Trophoblast cell (in vitro differentiated cells and primary cell): ENCODE measurements at regions not wholly inside any gene's neighbourhood (a gene's known extent, or its start where the extent isn't known, plus 50 kb on each side); places are given as distances from the start of the nearest gene placed in this dataset.
A peak's percentile ranks its signal among the peaks of the same experiment; 100 is the strongest.

ENCODE experiments used
- DNase-seq, 2 donors: peaks; one replicate each; pipeline ENCODE4 v3.0.0-alpha.2; 2016
- H2AFZ ChIP-seq: 2 replicates; pipeline ENCODE4 v1.6.1; 2013; ENCODE audit warnings: low read length, moderate library complexity, mild to moderate bottlenecking; ENCODE audit not compliant: insufficient read depth, poor library complexity
- H2AK5ac ChIP-seq: 2 replicates; pipeline ENCODE4 v1.6.1; 2013; ENCODE audit warnings: mild to moderate bottlenecking, low read length
- H2BK120ac ChIP-seq: 2 replicates; pipeline ENCODE4 v1.6.1; 2013; ENCODE audit warnings: low read length, mild to moderate bottlenecking, moderate library complexity; ENCODE audit not compliant: insufficient read depth, poor library complexity
- H2BK12ac ChIP-seq: 2 replicates; pipeline ENCODE4 v1.6.1; 2013; ENCODE audit warnings: mild to moderate bottlenecking, low read length, moderate library complexity
- H2BK5ac ChIP-seq: 2 replicates; pipeline ENCODE4 v1.6.1; 2013; ENCODE audit warnings: low read length, low read depth, moderate library complexity, mild to moderate bottlenecking; ENCODE audit not compliant: poor library complexity
- H3K14ac ChIP-seq: 2 replicates; pipeline ENCODE4 v1.6.1; 2013; ENCODE audit warnings: mild to moderate bottlenecking, low read length
- H3K18ac ChIP-seq: 2 replicates; pipeline ENCODE4 v1.6.1; 2013; ENCODE audit warnings: mild to moderate bottlenecking, low read length
- H3K23ac ChIP-seq: 2 replicates; pipeline ENCODE4 v1.6.1; 2013; ENCODE audit warnings: low read length
- H3K27ac ChIP-seq: 2 replicates; pipeline ENCODE4 v1.5.1; 2013; ENCODE audit warnings: low read depth, mild to moderate bottlenecking, inconsistent platforms, low read length, moderate library complexity
- H3K27me3 ChIP-seq: 2 replicates; pipeline ENCODE4 v1.6.1; 2013; ENCODE audit warnings: inconsistent platforms, mild to moderate bottlenecking, low read length, moderate library complexity; ENCODE audit not compliant: insufficient read depth
- H3K36me3 ChIP-seq, 2 experiments: 1 replicate in 1 of 2; 2 replicates in 1 of 2; pipeline ENCODE4 v1.6.1; 2013; ENCODE audit warnings: low read length in 2 of 2, mild to moderate bottlenecking in 2 of 2, moderate library complexity in 1 of 2; ENCODE audit not compliant: insufficient read depth in 2 of 2, control insufficient read depth in 1 of 2
- H3K4ac ChIP-seq: 2 replicates; pipeline ENCODE4 v1.6.1; 2013; ENCODE audit warnings: low read depth, mild to moderate bottlenecking, low read length, moderate library complexity
- H3K4me1 ChIP-seq, 2 experiments: 1 replicate in 1 of 2; 2 replicates in 1 of 2; pipeline ENCODE4 v1.6.1; 2013; ENCODE audit warnings: low read length in 2 of 2, mild to moderate bottlenecking in 2 of 2, moderate library complexity in 1 of 2; ENCODE audit not compliant: insufficient read depth in 2 of 2, control insufficient read depth in 1 of 2
- H3K4me2 ChIP-seq: 2 replicates; pipeline ENCODE4 v1.6.1; 2013; ENCODE audit warnings: inconsistent platforms, mild to moderate bottlenecking, low read length, moderate library complexity
- H3K4me3 ChIP-seq: 2 replicates; pipeline ENCODE4 v1.5.1; 2013; ENCODE audit warnings: mild to moderate bottlenecking, low read depth, low read length, inconsistent platforms
- H3K79me1 ChIP-seq: one replicate; pipeline ENCODE4 v1.6.1; 2013; ENCODE audit warnings: low read length
- H3K79me2 ChIP-seq: 2 replicates; pipeline ENCODE4 v1.6.1; 2013; ENCODE audit warnings: low read length, mild to moderate bottlenecking; ENCODE audit not compliant: control insufficient read depth, insufficient read depth, poor library complexity
- H3K9ac ChIP-seq: 2 replicates; pipeline ENCODE4 v1.6.1; 2013; ENCODE audit warnings: mild to moderate bottlenecking, low read length
- H3K9me3 ChIP-seq: 2 replicates; pipeline ENCODE4 v1.6.1; 2013; ENCODE audit warnings: low read depth, mild to moderate bottlenecking, control low read depth, inconsistent platforms, low read length; ENCODE audit not compliant: insufficient read depth
- H4K12ac ChIP-seq: 2 replicates; pipeline ENCODE4 v1.6.1; 2013; ENCODE audit warnings: low read depth, mild to moderate bottlenecking, low read length, moderate library complexity
- H4K8ac ChIP-seq: 2 replicates; pipeline ENCODE4 v1.6.1; 2013; ENCODE audit warnings: low read depth, mild to moderate bottlenecking, low read length, moderate library complexity
- H4K91ac ChIP-seq: one replicate; pipeline ENCODE4 v1.6.1; 2013; ENCODE audit warnings: low read depth, mild to moderate bottlenecking, low read length, moderate library complexity
- WGBS: extraction: QIAGEN DNeasy Blood & Tissue Kit; methylation state at CpG from one replicate; pipeline ENCODE4 v1.1.7; 2013; ENCODE audit warnings: missing lambda C conversion rate; ENCODE audit not compliant: insufficient read length, insufficient coverage; ENCODE audit errors: extremely low coverage; 5-methylcytosine and 5-hydroxymethylcytosine counted together

DNA sequence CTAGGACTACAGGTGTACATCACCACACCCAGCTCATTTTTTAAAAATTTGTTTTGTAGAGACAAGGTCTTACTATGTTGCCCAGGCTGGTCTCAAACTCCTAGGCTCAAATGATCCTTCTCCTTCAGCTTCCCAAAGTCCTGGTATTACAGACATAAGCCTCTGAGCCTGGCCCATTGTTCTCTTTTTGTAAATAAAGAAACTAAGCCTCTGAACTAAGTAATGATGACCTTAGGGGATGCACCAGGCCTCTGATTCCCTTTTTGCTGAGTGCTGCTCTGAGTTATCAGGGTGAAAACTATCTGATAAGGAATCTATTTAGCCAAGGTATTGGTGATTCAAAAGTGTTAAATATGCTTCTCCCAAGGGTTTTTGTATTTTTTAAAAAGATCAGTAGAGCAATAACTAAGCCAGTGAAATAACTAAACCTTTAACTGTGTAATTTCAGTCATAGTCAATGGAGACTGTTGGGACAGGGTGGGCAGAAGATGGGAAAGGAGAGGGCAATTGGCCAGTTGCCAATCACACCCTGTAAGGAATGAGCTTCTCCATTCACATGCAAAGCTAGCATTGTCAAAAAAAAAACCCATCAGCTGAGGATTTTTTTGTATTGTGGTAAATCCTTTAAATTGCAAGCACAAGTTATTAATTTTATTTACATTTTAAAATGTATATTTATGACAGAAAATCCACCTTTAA is 194.8 kb upstream of the PFN2 start:
- Histone ChIP-seq H3K9ac (no peak overlapping the region), H2BK5ac (no peak overlapping the region), H2AK5ac (no peak overlapping the region), H3K18ac (no peak overlapping the region), H2BK12ac (no peak overlapping the region), H3K4me1 (no peaks in the 10 kb centered on the region), H3K27me3 (no peaks in the 10 kb centered on the region), H3K9me3 (no peaks in the 10 kb centered on the region), H3K23ac (no peak overlapping the region), H2BK120ac (no peak overlapping the region), H3K27ac (no peak overlapping the region), H2AFZ (no peak overlapping the region), H3K4me3 (no peak overlapping the region), H4K91ac (no peak overlapping the region), H3K79me2 (no peaks in the 10 kb centered on the region), H3K4ac (no peak overlapping the region), H3K4me2 (no peak overlapping the region), H3K36me3 (no peaks in the 10 kb centered on the region), H3K14ac (no peak overlapping the region), H4K12ac (no peak overlapping the region), H3K79me1 (no peaks in the 10 kb centered on the region), H4K8ac (no peak overlapping the region)
- no peak for DNase-seq

DNA sequence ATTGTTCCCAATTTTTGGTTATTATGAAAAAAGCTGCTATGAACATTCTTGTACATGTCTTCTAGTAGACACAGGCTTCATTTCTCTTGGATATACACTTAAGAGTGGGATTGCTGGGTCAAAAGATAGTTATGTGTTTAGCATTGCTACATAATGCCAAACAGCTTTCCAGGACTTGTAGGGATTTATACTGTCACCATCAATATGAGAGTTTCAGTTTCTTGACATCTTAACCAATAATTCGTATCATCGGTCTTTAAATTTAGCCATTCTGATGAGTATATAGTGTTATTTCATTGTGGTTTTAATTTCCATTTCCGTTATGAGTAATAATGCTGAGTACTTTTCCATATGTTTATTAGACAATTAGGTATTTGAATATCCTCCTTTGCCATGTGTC is 190.3 kb upstream of the PFN2 start:
- WGBS: no CpG with 5 or more reads among the region's 3 CpGs
- Histone ChIP-seq H3K27ac (no peak overlapping the region), H4K12ac (no peak overlapping the region), H4K91ac (no peak overlapping the region), H3K23ac (no peak overlapping the region), H3K9me3 (no peaks in the 10 kb centered on the region), H2AFZ (no peak overlapping the region), H3K9ac (no peak overlapping the region), H3K79me1 (no peaks in the 10 kb centered on the region), H3K79me2 (no peaks in the 10 kb centered on the region), H3K36me3 (no peaks in the 10 kb centered on the region), H4K8ac (no peak overlapping the region), H2BK120ac (no peak overlapping the region), H3K4me1 (no peaks in the 10 kb centered on the region), H2BK12ac (no peak overlapping the region), H2BK5ac (no peak overlapping the region), H3K14ac (no peak overlapping the region), H3K27me3 (no peaks in the 10 kb centered on the region), H3K4me2 (no peak overlapping the region), H2AK5ac (no peak overlapping the region), H3K18ac (no peak overlapping the region), H3K4me3 (no peak overlapping the region), H3K4ac (no peak overlapping the region)
- DNase-seq: no peak

DNA sequence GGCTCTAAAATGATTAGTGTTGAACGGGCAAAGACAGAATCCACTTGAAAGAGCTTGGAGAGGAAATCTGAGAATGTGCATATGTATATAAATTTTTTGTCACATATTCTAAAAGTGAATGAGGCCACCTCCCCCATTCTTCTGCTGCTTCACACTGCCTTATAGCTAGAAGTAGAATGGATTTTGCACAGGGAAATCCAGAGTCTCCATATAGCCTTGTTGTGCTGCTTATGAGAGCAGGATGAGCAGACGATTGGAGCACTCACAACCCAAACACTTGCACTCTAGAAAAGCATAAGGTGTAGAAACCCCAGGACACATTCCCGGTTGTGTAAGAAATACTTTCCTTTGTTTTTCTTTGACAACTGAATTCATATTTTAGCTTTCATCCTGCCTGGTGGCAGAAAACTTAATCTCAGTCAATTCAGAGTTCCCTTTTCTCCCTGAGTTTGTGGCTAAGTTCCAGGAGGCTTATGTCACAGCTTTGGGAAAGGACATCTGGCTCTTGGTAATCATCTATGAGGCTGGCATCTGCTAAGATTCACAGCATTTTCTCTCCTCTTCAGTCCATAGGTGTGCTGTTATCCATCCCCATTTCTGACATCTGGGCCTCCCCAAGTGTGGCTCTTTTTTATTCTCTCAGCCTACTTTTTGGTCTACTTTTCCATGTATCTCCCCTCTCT is 188.4 kb upstream of the PFN2 start:
- H4K91ac ChIP-seq: no peak overlapping the region
- no peaks in the 10 kb centered on the region for H3K4me1 ChIP-seq
- H3K23ac ChIP-seq: no peak overlapping the region
- H3K4me2 ChIP-seq: no peak overlapping the region
- H3K36me3 ChIP-seq: no peaks in the 10 kb centered on the region
- no peaks in the 10 kb centered on the region for H3K79me2 ChIP-seq
- H2AK5ac ChIP-seq: no peak overlapping the region
- no peak overlapping the region for H2BK5ac ChIP-seq
- DNase-seq: no peak
- no peaks in the 10 kb centered on the region for H3K27me3 ChIP-seq
- no CpG with 5 or more reads among the region's 3 CpGs for WGBS
- H4K8ac ChIP-seq: no peak overlapping the region
- no peaks in the 10 kb centered on the region for H3K9me3 ChIP-seq
- H4K12ac ChIP-seq: no peak overlapping the region
- H3K9ac ChIP-seq: no peak overlapping the region
- no peak overlapping the region for H3K18ac ChIP-seq
- no peak overlapping the region for H3K27ac ChIP-seq
- H2BK120ac ChIP-seq: peak overlapping the region; percentile 4
- H3K4me3 ChIP-seq: no peak overlapping the region
- H2BK12ac ChIP-seq: no peak overlapping the region
- H2AFZ ChIP-seq: no peak overlapping the region
- no peaks in the 10 kb centered on the region for H3K79me1 ChIP-seq
- no peak overlapping the region for H3K14ac ChIP-seq
- no peak overlapping the region for H3K4ac ChIP-seq

DNA sequence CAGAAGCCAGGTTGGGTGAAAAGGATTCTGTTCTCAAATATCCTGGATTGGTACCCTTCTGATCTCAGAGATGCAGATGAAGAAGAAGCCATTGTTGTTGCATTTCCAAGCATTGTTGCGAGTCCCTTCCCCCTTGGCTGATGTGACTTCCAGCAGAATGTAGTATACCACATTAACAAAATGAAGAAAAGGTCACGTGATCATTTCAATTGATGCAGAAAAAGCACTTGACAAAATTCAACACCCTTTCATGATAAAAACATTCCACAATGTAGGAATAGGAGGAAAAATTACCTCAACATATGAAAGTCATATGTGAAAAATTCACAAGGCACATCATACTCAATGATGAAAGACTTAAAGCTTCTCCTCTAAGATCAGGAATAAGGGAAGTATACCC is 181.9 kb upstream of the PFN2 start:
- Histone ChIP-seq H3K4me3 (no peak overlapping the region), H3K18ac (no peak overlapping the region), H3K14ac (no peak overlapping the region), H3K36me3 (no peaks in the 10 kb centered on the region), H3K79me1 (no peaks in the 10 kb centered on the region), H3K4ac (no peak overlapping the region), H3K23ac (no peak overlapping the region), H2BK12ac (no peak overlapping the region), H3K4me2 (no peak overlapping the region), H3K27ac (no peak overlapping the region), H2BK120ac (no peak overlapping the region), H2AFZ (no peak overlapping the region), H4K91ac (no peak overlapping the region), H4K8ac (no peak overlapping the region), H3K79me2 (no peaks in the 10 kb centered on the region), H3K27me3 (no peaks in the 10 kb centered on the region), H2AK5ac (no peak overlapping the region), H4K12ac (no peak overlapping the region), H3K4me1 (peaks cover 8 to 11% of the 10 kb centered on the region in 2 experiments), H3K9me3 (no peaks in the 10 kb centered on the region), H2BK5ac (no peak overlapping the region), H3K9ac (no peak overlapping the region)
- no peak for DNase-seq
- WGBS: no CpG with 5 or more reads among the region's 2 CpGs
